ENCODE measurements at regions not wholly inside any gene's neighbourhood (a gene's known extent, or its start where the extent isn't known, plus 50 kb on each side); places are given as distances from the start of the nearest gene placed in this dataset.

DNA sequence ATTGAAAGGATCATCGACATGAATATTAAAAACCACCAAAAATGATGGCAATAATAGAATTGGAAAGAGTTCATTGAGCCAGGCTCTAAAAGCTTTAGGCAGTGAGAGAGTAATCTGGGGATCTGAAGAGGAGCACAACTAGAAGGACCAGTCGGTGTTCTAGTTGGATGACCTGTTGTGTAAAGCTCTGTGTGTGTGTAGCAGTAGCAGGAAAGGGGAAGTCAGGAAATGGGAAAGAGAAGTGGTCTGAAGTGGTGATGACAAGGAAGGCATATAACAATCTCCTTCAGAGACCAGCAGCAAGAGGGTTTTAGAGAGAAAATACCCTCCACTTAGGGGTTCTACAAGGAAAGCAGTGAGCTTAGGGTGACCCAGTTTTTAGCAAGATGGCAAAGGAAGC, 539.2 kb downstream of the HTR7 start:
- H3K36me3 Mint-ChIP-seq = no peaks in the 10 kb centered on the region
- Histone ChIP-seq H3K36me3 (ENCODE audit: insufficient read depth, low read length) (no peaks in the 10 kb centered on the region), H3K4me3 (ENCODE audit: low read length) (no peak overlapping the region), H3K27ac (ENCODE audit: low read depth, low read length) (no peak overlapping the region), H3K27me3 (ENCODE audit: insufficient read depth, low read length, poor library complexity, severe bottlenecking) (no peaks in the 10 kb centered on the region), H3K4me1 (ENCODE audit: insufficient read depth, low read length) (no peaks in the 10 kb centered on the region), H3K9me3 (ENCODE audit: low read length) (no peaks in the 10 kb centered on the region)
- H3K9me3 Mint-ChIP-seq = no peaks in the 10 kb centered on the region
- H3K4me1 Mint-ChIP-seq = no peaks in the 10 kb centered on the region
- DNase-seq = no peak
- peak overlapping the region in 1 of 8 donors; percentile 17 for H3K27ac Mint-ChIP-seq
- ChIA-PET CTCF (no interaction called here), POLR2A (no interaction called here)
- no peaks in the 10 kb centered on the region for H3K27me3 Mint-ChIP-seq
- H3K4me3 Mint-ChIP-seq = no peak overlapping the region

DNA sequence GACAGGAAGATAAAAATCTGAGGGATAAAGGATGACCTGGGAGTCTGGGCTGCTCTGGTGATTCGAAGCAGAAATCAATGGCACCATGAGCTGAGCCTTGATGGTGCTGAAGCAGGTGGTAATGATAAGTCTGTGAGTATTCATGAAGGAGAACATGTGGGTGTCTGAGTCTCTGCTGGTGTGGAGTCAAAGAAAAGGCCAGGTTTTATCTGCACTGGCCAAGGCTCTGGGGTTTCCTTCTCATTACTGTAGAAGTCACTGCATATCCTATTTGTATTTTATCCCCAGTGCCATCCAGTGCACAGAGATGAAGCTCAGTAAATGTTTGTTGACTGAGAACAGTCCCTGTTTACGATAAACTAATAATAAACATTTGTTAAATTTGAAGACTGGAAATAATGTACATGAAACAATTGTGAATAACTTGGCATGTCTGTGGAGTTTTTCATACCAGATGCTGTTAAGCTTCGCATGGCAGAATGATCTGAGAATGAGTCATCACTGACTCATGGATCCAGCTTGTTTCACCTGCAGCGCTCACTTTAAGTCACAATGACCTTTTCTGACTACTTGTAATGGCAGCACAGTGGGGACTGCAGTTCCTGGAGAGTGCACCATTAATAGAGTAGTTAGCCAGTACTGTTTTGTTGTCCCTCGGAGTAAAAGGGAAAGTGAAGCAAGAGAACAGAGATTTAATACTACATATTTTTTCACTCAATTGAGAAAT, 538.5 kb downstream of the HTR7 start:
- CTCF ChIA-PET = no interaction called here
- H3K4me3 Mint-ChIP-seq = no peak overlapping the region
- Histone ChIP-seq H3K27ac (ENCODE audit: low read depth, low read length) (no peak overlapping the region), H3K4me1 (ENCODE audit: insufficient read depth, low read length) (no peaks in the 10 kb centered on the region), H3K36me3 (ENCODE audit: insufficient read depth, low read length) (no peaks in the 10 kb centered on the region), H3K27me3 (ENCODE audit: insufficient read depth, low read length, poor library complexity, severe bottlenecking) (no peaks in the 10 kb centered on the region), H3K9me3 (ENCODE audit: low read length) (no peaks in the 10 kb centered on the region), H3K4me3 (ENCODE audit: low read length) (no peak overlapping the region)
- H3K9me3 Mint-ChIP-seq = peaks cover 0 to 2% (median 0%) of the 10 kb centered on the region in 5 donors
- no peaks in the 10 kb centered on the region for H3K36me3 Mint-ChIP-seq
- H3K27ac Mint-ChIP-seq = no peak overlapping the region
- no peaks in the 10 kb centered on the region for H3K4me1 Mint-ChIP-seq
- no peak for DNase-seq
- POLR2A ChIA-PET = no interaction called here
- no peaks in the 10 kb centered on the region for H3K27me3 Mint-ChIP-seq

DNA sequence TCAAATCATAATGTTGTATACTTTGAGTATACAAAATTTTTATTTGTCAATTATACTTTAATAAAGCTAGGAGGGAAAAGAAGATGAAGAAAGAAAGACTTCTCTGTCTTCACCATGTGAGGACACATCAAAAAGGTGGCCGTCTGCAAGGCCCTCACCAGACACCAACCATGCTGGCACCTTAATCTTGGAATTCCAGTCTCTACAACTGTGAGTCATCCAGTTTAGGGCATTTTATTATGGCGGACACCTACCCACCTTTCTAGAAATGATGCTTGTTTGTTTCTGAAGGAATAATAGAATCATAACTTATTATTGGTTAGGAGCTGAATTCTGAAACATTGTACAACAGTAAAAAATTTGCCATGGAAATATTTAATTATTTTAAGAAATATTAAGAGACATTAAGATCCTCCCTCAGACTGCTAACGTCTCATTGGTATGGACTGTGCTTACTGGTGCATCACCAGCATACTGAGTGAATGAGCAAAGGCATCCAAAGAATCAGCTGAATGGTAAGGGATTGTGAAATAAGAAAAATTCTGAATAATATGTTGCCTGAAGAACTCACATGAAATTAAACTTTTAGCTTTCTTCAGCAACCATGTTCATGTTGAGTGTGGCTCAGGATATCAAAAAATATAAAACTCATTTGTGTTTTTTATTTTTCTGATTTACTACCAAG, 536.6 kb downstream of the HTR7 start:
- H3K36me3 ChIP-seq (ENCODE audit: insufficient read depth, low read length) = no peaks in the 10 kb centered on the region
- no peak overlapping the region for H3K27ac Mint-ChIP-seq
- H3K4me3 Mint-ChIP-seq = no peak overlapping the region
- no peaks in the 10 kb centered on the region for H3K4me1 Mint-ChIP-seq
- ChIA-PET POLR2A (no interaction called here), CTCF (no interaction called here)
- H3K9me3 Mint-ChIP-seq = peaks cover 0 to 2% (median 0%) of the 10 kb centered on the region in 5 donors
- H3K4me3 ChIP-seq (ENCODE audit: low read length) = no peak overlapping the region
- H3K36me3 Mint-ChIP-seq = no peaks in the 10 kb centered on the region
- H3K4me1 ChIP-seq (ENCODE audit: insufficient read depth, low read length) = no peaks in the 10 kb centered on the region
- no peak overlapping the region for H3K27ac ChIP-seq (ENCODE audit: low read depth, low read length)
- no peaks in the 10 kb centered on the region for H3K27me3 Mint-ChIP-seq
- no peaks in the 10 kb centered on the region for H3K27me3 ChIP-seq (ENCODE audit: insufficient read depth, low read length, poor library complexity, severe bottlenecking)
- DNase-seq = no peak
- no peaks in the 10 kb centered on the region for H3K9me3 ChIP-seq (ENCODE audit: low read length)

DNA sequence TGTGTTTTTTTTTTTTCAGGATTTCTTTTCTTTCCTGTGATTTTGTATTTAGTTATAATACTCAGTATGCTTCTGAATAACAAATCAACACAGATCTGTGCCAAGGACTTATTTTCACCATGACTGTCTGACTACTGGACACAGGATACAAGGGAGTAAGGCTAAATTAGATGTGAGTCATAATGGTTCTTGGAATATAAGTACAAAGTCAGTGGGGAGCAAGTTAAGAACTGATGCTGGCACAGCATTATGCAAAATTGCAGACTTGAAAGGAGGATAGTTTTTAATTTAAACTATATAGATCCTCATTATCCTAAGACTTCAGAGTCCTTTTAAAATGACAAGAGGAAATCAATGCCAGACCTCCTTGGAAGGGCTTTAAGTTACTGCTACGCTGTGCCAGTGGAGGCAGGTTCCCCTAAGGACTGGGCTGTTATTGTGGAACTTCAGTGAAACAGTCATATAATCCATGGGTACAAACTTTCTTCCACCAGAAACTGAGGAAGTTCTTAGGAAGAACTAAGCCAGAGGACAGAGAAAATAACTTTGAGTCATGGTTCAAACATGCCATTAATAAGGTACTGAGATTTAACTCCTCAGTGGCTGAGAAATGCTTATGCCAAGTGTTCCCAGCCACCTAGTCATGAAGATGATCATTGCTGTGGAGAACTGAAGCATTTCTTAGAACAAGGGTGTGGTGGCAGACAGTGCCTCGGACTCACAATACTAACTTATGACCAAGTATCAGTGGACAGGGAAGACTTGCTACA, 531.2 kb downstream of the HTR7 start:
- Mint-ChIP-seq H3K4me1 (no peaks in the 10 kb centered on the region), H3K9me3 (peaks cover 0 to 8% (median 2%) of the 10 kb centered on the region in 5 donors), H3K27ac (no peak overlapping the region), H3K36me3 (no peaks in the 10 kb centered on the region), H3K4me3 (no peak overlapping the region), H3K27me3 (no peaks in the 10 kb centered on the region)
- CTCF ChIA-PET = no interaction called here
- POLR2A ChIA-PET = no interaction called here
- Histone ChIP-seq H3K36me3 (ENCODE audit: insufficient read depth, low read length) (no peaks in the 10 kb centered on the region), H3K27ac (ENCODE audit: low read depth, low read length) (no peak overlapping the region), H3K27me3 (ENCODE audit: insufficient read depth, low read length, poor library complexity, severe bottlenecking) (no peaks in the 10 kb centered on the region), H3K9me3 (ENCODE audit: low read length) (no peaks in the 10 kb centered on the region), H3K4me1 (ENCODE audit: insufficient read depth, low read length) (no peaks in the 10 kb centered on the region), H3K4me3 (ENCODE audit: low read length) (no peak overlapping the region)
- DNase-seq = no peak

DNA sequence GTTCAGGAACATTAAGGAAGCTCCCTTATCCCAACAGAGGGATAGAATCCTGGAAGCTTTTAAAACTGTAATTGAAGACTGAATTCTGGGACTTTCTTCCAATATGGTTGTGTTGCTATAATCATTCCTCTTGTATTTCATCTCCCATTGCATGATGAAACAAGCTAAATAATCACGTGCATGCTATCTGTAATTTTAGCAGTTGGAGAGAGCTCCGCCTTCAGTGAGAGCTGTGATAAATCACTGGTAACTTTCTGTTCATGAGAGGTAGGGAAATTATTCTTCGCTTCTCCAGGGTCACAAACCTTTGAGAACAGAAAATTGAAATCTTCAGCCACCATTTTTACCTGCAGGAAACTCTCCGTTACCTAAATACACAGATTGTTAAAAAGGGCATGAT, 530.2 kb downstream of the HTR7 start:
- no peak for DNase-seq
- Mint-ChIP-seq H3K9me3 (peaks cover 0 to 8% (median 2%) of the 10 kb centered on the region in 5 donors), H3K27ac (no peak overlapping the region), H3K36me3 (no peaks in the 10 kb centered on the region), H3K4me1 (no peaks in the 10 kb centered on the region), H3K27me3 (peaks cover 0 to 2% of the 10 kb centered on the region in 2 donors), H3K4me3 (no peak overlapping the region)
- H3K36me3 ChIP-seq (ENCODE audit: insufficient read depth, low read length) = no peaks in the 10 kb centered on the region
- no peaks in the 10 kb centered on the region for H3K4me1 ChIP-seq (ENCODE audit: insufficient read depth, low read length)
- no peak overlapping the region for H3K4me3 ChIP-seq (ENCODE audit: low read length)
- no peak overlapping the region for H3K27ac ChIP-seq (ENCODE audit: low read depth, low read length)
- no peaks in the 10 kb centered on the region for H3K27me3 ChIP-seq (ENCODE audit: insufficient read depth, low read length, poor library complexity, severe bottlenecking)
- POLR2A ChIA-PET = no interaction called here
- CTCF ChIA-PET = no interaction called here
- H3K9me3 ChIP-seq (ENCODE audit: low read length) = no peaks in the 10 kb centered on the region

DNA sequence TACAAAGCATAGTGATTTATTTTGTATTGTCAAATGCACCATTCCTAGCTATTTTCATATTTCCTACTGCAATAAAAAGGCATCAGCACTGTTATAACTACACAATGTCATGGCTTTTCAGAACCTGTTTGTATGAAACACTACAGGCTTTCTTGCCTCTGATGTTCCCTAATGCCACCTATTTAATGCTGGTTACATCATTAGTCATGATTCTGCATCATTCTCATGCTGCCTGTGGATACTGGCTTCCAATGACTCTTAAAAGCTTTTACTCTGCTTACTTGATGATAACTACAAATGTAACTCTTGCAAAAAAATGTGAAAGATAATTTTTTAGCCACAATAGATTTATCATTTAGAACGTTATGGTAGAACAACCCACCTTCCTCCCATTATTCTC, 529.4 kb downstream of the HTR7 start:
- no peaks in the 10 kb centered on the region for H3K36me3 Mint-ChIP-seq
- Histone ChIP-seq H3K27ac (ENCODE audit: low read depth, low read length) (no peak overlapping the region), H3K4me3 (ENCODE audit: low read length) (no peak overlapping the region), H3K27me3 (ENCODE audit: insufficient read depth, low read length, poor library complexity, severe bottlenecking) (no peaks in the 10 kb centered on the region), H3K9me3 (ENCODE audit: low read length) (no peaks in the 10 kb centered on the region), H3K4me1 (ENCODE audit: insufficient read depth, low read length) (no peaks in the 10 kb centered on the region), H3K36me3 (ENCODE audit: insufficient read depth, low read length) (no peaks in the 10 kb centered on the region)
- peaks cover 0 to 2% of the 10 kb centered on the region in 2 donors for H3K27me3 Mint-ChIP-seq
- ChIA-PET CTCF (no interaction called here), POLR2A (no interaction called here)
- H3K4me3 Mint-ChIP-seq = no peak overlapping the region
- no peak for DNase-seq
- no peak overlapping the region for H3K27ac Mint-ChIP-seq
- H3K9me3 Mint-ChIP-seq = peaks cover 0 to 11% (median 5%) of the 10 kb centered on the region in 5 donors
- no peaks in the 10 kb centered on the region for H3K4me1 Mint-ChIP-seq

DNA sequence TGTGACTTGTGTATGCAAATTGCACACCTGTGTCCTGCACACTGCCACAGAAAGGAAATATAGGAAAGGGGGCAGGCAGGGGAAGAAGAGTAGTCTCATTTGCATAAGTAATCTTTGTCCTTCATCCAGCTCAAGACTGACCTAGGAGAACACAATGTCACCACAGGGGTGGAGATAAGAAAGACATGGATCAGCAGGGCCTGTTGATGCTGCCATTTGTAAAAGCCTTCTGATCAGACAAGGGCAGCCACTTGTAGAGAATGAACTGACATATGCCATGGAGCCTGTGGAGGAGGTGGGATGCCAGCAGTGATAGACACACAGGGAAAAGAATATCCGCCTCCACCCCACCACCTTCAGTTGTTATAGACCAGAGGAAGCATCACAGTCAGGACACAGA, 528.9 kb downstream of the HTR7 start:
- Histone ChIP-seq H3K36me3 (ENCODE audit: insufficient read depth, low read length) (no peaks in the 10 kb centered on the region), H3K27me3 (ENCODE audit: insufficient read depth, low read length, poor library complexity, severe bottlenecking) (no peaks in the 10 kb centered on the region), H3K9me3 (ENCODE audit: low read length) (no peaks in the 10 kb centered on the region), H3K27ac (ENCODE audit: low read depth, low read length) (no peak overlapping the region), H3K4me3 (ENCODE audit: low read length) (no peak overlapping the region), H3K4me1 (ENCODE audit: insufficient read depth, low read length) (no peaks in the 10 kb centered on the region)
- Mint-ChIP-seq H3K9me3 (peaks cover 0 to 11% (median 5%) of the 10 kb centered on the region in 5 donors), H3K36me3 (no peaks in the 10 kb centered on the region), H3K27me3 (peaks cover 0 to 2% of the 10 kb centered on the region in 2 donors), H3K27ac (no peak overlapping the region), H3K4me1 (no peaks in the 10 kb centered on the region), H3K4me3 (no peak overlapping the region)
- CTCF ChIA-PET = no interaction called here
- POLR2A ChIA-PET = no interaction called here
- no peak for DNase-seq

DNA sequence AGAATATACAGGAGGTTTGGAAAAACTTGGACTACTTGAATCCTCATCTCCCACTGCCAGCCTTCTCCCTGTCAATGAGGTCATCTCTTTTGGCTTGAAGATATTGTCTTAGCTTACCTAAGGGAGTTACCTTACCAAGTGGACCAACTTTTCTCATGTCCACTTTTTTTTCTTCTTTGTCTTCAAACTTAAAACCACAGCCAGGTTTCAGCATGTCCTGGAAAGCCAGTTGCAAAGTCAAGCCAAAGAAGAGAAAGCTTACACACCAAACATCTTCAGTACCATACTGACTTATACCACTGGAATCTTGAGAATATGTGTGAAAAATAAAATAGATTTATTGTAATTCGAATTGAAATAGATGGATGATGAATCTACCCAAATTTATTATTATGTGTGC, 520.5 kb downstream of the HTR7 start:
- peaks cover 0 to 4% of the 10 kb centered on the region in 2 donors for H3K27me3 Mint-ChIP-seq
- no peaks in the 10 kb centered on the region for H3K36me3 Mint-ChIP-seq
- H3K36me3 ChIP-seq (ENCODE audit: insufficient read depth, low read length) = no peaks in the 10 kb centered on the region
- H3K4me3 ChIP-seq (ENCODE audit: low read length) = no peak overlapping the region
- no peak for DNase-seq
- no peak overlapping the region for H3K27ac Mint-ChIP-seq
- ChIA-PET POLR2A (no interaction called here), CTCF (no interaction called here)
- H3K4me1 ChIP-seq (ENCODE audit: insufficient read depth, low read length) = no peaks in the 10 kb centered on the region
- no peak overlapping the region for H3K27ac ChIP-seq (ENCODE audit: low read depth, low read length)
- H3K4me3 Mint-ChIP-seq = no peak overlapping the region
- H3K9me3 Mint-ChIP-seq = peaks cover 0 to 5% (median 3%) of the 10 kb centered on the region in 5 donors
- H3K9me3 ChIP-seq (ENCODE audit: low read length) = no peaks in the 10 kb centered on the region
- no peaks in the 10 kb centered on the region for H3K27me3 ChIP-seq (ENCODE audit: insufficient read depth, low read length, poor library complexity, severe bottlenecking)
- H3K4me1 Mint-ChIP-seq = no peaks in the 10 kb centered on the region
